ENCODE measurements at regions not wholly inside any gene's neighbourhood (a gene's known extent, or its start where the extent isn't known, plus 50 kb on each side); places are given as distances from the start of the nearest gene placed in this dataset.

GRCh38 chr2:129927696-129928095, 51.8 kb upstream of the RAB6C start:
- TF ChIP-seq EZH2phosphoT487 (IDR thresholded peaks at IDR 0.05; ENCODE audit: low read depth, severe bottlenecking, unreplicated experiment) = no peak
- TF ChIP-seq EZH2 (IDR thresholded peaks at IDR 0.05; ENCODE audit: borderline replicate concordance) = no peak
- TF ChIP-seq, protein P1, sequence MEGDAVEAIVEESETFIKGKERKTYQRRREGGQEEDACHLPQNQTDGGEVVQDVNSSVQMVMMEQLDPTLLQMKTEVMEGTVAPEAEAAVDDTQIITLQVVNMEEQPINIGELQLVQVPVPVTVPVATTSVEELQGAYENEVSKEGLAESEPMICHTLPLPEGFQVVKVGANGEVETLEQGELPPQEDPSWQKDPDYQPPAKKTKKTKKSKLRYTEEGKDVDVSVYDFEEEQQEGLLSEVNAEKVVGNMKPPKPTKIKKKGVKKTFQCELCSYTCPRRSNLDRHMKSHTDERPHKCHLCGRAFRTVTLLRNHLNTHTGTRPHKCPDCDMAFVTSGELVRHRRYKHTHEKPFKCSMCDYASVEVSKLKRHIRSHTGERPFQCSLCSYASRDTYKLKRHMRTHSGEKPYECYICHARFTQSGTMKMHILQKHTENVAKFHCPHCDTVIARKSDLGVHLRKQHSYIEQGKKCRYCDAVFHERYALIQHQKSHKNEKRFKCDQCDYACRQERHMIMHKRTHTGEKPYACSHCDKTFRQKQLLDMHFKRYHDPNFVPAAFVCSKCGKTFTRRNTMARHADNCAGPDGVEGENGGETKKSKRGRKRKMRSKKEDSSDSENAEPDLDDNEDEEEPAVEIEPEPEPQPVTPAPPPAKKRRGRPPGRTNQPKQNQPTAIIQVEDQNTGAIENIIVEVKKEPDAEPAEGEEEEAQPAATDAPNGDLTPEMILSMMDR (IDR thresholded peaks at IDR 0.05; ENCODE audit: poor library complexity) = no peak
